GM23338 (cell line): ENCODE measurements at regions not wholly inside any gene's neighbourhood (a gene's known extent, or its start where the extent isn't known, plus 50 kb on each side); places are given as distances from the start of the nearest gene placed in this dataset.
A peak's percentile ranks its signal among the peaks of the same experiment; 100 is the strongest.

Experiments
- ATAC-seq: fragments of 200-7000 bp; cut with Tn5 transposase; 3 replicates; pipeline ENCODE4 v1.9.1; 2020
- DNase-seq: peaks from one replicate; pipeline ENCODE4 v3.0.0-alpha.2; 2015; ENCODE audit warnings: low spot score
- H2AFZ ChIP-seq: fragments of 200-600 bp; sonication (generic); 2 replicates; pipeline ENCODE4 v1.8.0; 2016; ENCODE audit warnings: antibody characterized with exemption, mild to moderate bottlenecking, moderate library complexity
- H3F3A ChIP-seq: fragments of 200-600 bp; sonication (generic); replicated peaks from 2 replicates; pipeline ENCODE4 v1.8.0; 2017; ENCODE audit warnings: antibody characterized with exemption, mixed run types, low read depth
- H3K27ac ChIP-seq: fragments of 200-600 bp; sonication (generic); 2 replicates; pipeline ENCODE4 v1.6.1; 2016; ENCODE audit warnings: low read depth
- H3K27me3 ChIP-seq: fragments of 200-600 bp; sonication (generic); 2 replicates; pipeline ENCODE4 v1.8.0; 2016; ENCODE audit warnings: mild to moderate bottlenecking, mixed run types, moderate library complexity; ENCODE audit not compliant: insufficient read depth
- H3K36me3 ChIP-seq: fragments of 200-600 bp; sonication (generic); 2 replicates; pipeline ENCODE4 v1.8.0; 2016; ENCODE audit warnings: mild to moderate bottlenecking; ENCODE audit not compliant: insufficient read depth
- H3K4me1 ChIP-seq: fragments of 200-600 bp; sonication (generic); 2 replicates; pipeline ENCODE4 v1.8.0; 2016; ENCODE audit warnings: mild to moderate bottlenecking, moderate library complexity; ENCODE audit not compliant: insufficient read depth
- H3K4me2 ChIP-seq: fragments of 200-600 bp; sonication (generic); 2 replicates; pipeline ENCODE4 v1.7.1; 2017; ENCODE audit warnings: mixed run types
- H3K4me3 ChIP-seq: fragments of 200-600 bp; sonication (generic); 2 replicates; pipeline ENCODE4 v1.6.1; 2016; ENCODE audit warnings: mixed run types
- H3K79me2 ChIP-seq: fragments of 200-600 bp; sonication (generic); replicated peaks from 2 replicates; pipeline ENCODE4 v1.8.0; 2017; ENCODE audit warnings: mild to moderate bottlenecking; ENCODE audit not compliant: insufficient read depth
- H3K9me2 ChIP-seq: fragments of 200-600 bp; sonication (generic); 2 replicates; pipeline ENCODE4 v1.8.0; 2017; ENCODE audit not compliant: insufficient read depth
- H4K20me1 ChIP-seq: fragments of 200-600 bp; sonication (generic); replicated peaks from 2 replicates; pipeline ENCODE4 v1.8.0; 2017; ENCODE audit warnings: mild to moderate bottlenecking; ENCODE audit not compliant: insufficient read depth
- H3K27ac Mint-ChIP-seq: 2 replicates; pipeline ENCODE4 v1.8.0; 2020; ENCODE audit warnings: inconsistent platforms, mild to moderate bottlenecking, moderate library complexity, mixed read lengths
- H3K27me3 Mint-ChIP-seq: 3 replicates; pipeline ENCODE4 v1.8.0; 2022; ENCODE audit warnings: low read depth, mild to moderate bottlenecking, moderate library complexity, mixed read lengths, inconsistent platforms; ENCODE audit not compliant: insufficient read depth, poor library complexity
- H3K36me3 Mint-ChIP-seq: 3 replicates; pipeline ENCODE4 v1.8.0; 2021; ENCODE audit warnings: low read depth, mild to moderate bottlenecking, inconsistent platforms, moderate library complexity, mixed read lengths
- H3K4me1 Mint-ChIP-seq: 3 replicates; pipeline ENCODE4 v1.8.0; 2020; ENCODE audit warnings: mild to moderate bottlenecking, inconsistent platforms, mixed read lengths
- H3K4me3 Mint-ChIP-seq: 3 replicates; pipeline ENCODE4 v1.8.0; 2021; ENCODE audit warnings: moderate library complexity, mild to moderate bottlenecking, inconsistent platforms, mixed read lengths
- H3K9me3 Mint-ChIP-seq: 3 replicates; pipeline ENCODE4 v1.8.0; 2020; ENCODE audit warnings: moderate library complexity, mild to moderate bottlenecking, inconsistent platforms, mixed read lengths
- CREB1 ChIP-seq: fragments of 250-450 bp; sonication (Bioruptor Pico); IDR thresholded peaks from 2 replicates; pipeline ENCODE4 v1.5.0; 2020; ENCODE audit warnings: low read depth, mild to moderate bottlenecking, moderate library complexity
- CTCF ChIP-seq, 2 experiments: fragments of 200-600 bp in 1 of 2; sonication (generic) in 1 of 2; conservative IDR thresholded peaks; 2 replicates each; pipeline versions ENCODE4 v1.5.1 to v1.6.1; 2016 to 2017; ENCODE audit warnings: antibody characterized with exemption in 2 of 2, low read depth in 2 of 2, mild to moderate bottlenecking in 2 of 2, moderate library complexity in 1 of 2
- EZH2 ChIP-seq: fragments of 200-600 bp; sonication (generic); IDR thresholded peaks from one replicate; pipeline ENCODE4 v1.8.0; 2017; ENCODE audit warnings: antibody characterized with exemption, mild to moderate bottlenecking, low read depth; ENCODE audit not compliant: unreplicated experiment
- EZH2phosphoT487 ChIP-seq: fragments of 200-600 bp; sonication (generic); IDR thresholded peaks from one replicate; pipeline ENCODE4 v1.8.1; 2018; ENCODE audit warnings: antibody characterized with exemption; ENCODE audit not compliant: unreplicated experiment
- JUNB ChIP-seq: IDR thresholded peaks from one replicate; pipeline ENCODE4 v1.6.1; 2016; ENCODE audit warnings: antibody characterized with exemption; ENCODE audit not compliant: unreplicated experiment
- NANOG ChIP-seq: IDR thresholded peaks from 2 replicates; pipeline ENCODE4 v1.6.1; 2016; ENCODE audit warnings: antibody characterized with exemption, borderline replicate concordance
- POLR2AphosphoS5 ChIP-seq: IDR thresholded peaks from 2 replicates; pipeline ENCODE4 v1.6.1; 2016; ENCODE audit warnings: antibody characterized with exemption, low read depth
- STAT1 ChIP-seq: IDR thresholded peaks from one replicate; pipeline ENCODE4 v1.6.1; 2016; ENCODE audit warnings: antibody characterized with exemption; ENCODE audit not compliant: unreplicated experiment
- ZNF114 ChIP-seq: fragments of 250-450 bp; sonication (Bioruptor Pico); IDR thresholded peaks from 2 replicates; pipeline ENCODE4 v1.5.0; 2020; ENCODE audit warnings: mild to moderate bottlenecking, moderate library complexity
- ZNF331 ChIP-seq: fragments of 250-450 bp; sonication (Bioruptor Pico); IDR thresholded peaks from 2 replicates; pipeline ENCODE4 v1.5.0; 2020; ENCODE audit warnings: low read depth, mild to moderate bottlenecking, moderate library complexity
- ZNF462 ChIP-seq: fragments of 250-450 bp; sonication (Bioruptor Pico); IDR thresholded peaks from 2 replicates; pipeline ENCODE4 v1.5.0; 2020; ENCODE audit warnings: mild to moderate bottlenecking, moderate library complexity
- TF ChIP-seq, protein P1 (sequence below): IDR thresholded peaks from 2 replicates; pipeline ENCODE4 v1.6.1; 2016; ENCODE audit warnings: antibody characterized with exemption
- TF ChIP-seq, protein P2 (sequence below): IDR thresholded peaks from one replicate; pipeline ENCODE4 v1.6.1; 2018; ENCODE audit warnings: antibody characterized with exemption; ENCODE audit not compliant: unreplicated experiment

- H3K27ac Mint-ChIP-seq = no peak overlapping the region
- Histone ChIP-seq H3K4me3 (no peak overlapping the region), H3K4me1 (no peaks in the 10 kb centered on the region), H4K20me1 (no peaks in the 10 kb centered on the region), H2AFZ (0 out of 2 replicates have a peak overlapping the region, but pooled peaks have one; percentile 11), H3K9me2 (peaks cover 2% of the 10 kb centered on the region), H3K27me3 (no peaks in the 10 kb centered on the region), H3K27ac (no peak overlapping the region), H3K79me2 (no peaks in the 10 kb centered on the region), H3F3A (no peaks in the 10 kb centered on the region), H3K36me3 (no peaks in the 10 kb centered on the region), H3K4me2 (no peak overlapping the region)
- no peaks in the 10 kb centered on the region; the same call in 2 of the 3 replicates for H3K4me1 Mint-ChIP-seq
- no peak for TF ChIP-seq NANOG
- no peak for TF ChIP-seq ZNF114
- TF ChIP-seq STAT1 = no peak
- TF ChIP-seq, protein P1, sequence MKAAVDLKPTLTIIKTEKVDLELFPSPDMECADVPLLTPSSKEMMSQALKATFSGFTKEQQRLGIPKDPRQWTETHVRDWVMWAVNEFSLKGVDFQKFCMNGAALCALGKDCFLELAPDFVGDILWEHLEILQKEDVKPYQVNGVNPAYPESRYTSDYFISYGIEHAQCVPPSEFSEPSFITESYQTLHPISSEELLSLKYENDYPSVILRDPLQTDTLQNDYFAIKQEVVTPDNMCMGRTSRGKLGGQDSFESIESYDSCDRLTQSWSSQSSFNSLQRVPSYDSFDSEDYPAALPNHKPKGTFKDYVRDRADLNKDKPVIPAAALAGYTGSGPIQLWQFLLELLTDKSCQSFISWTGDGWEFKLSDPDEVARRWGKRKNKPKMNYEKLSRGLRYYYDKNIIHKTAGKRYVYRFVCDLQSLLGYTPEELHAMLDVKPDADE = no peak
- no peak for TF ChIP-seq ZNF462 (CRISPR knock-in tag)
- no peak for TF ChIP-seq CREB1 (CRISPR knock-in tag)
- TF ChIP-seq ZNF331 = no peak
- no peak for TF ChIP-seq POLR2AphosphoS5
- TF ChIP-seq JUNB = no peak
- TF ChIP-seq EZH2 = no peak
- TF ChIP-seq, protein P2, sequence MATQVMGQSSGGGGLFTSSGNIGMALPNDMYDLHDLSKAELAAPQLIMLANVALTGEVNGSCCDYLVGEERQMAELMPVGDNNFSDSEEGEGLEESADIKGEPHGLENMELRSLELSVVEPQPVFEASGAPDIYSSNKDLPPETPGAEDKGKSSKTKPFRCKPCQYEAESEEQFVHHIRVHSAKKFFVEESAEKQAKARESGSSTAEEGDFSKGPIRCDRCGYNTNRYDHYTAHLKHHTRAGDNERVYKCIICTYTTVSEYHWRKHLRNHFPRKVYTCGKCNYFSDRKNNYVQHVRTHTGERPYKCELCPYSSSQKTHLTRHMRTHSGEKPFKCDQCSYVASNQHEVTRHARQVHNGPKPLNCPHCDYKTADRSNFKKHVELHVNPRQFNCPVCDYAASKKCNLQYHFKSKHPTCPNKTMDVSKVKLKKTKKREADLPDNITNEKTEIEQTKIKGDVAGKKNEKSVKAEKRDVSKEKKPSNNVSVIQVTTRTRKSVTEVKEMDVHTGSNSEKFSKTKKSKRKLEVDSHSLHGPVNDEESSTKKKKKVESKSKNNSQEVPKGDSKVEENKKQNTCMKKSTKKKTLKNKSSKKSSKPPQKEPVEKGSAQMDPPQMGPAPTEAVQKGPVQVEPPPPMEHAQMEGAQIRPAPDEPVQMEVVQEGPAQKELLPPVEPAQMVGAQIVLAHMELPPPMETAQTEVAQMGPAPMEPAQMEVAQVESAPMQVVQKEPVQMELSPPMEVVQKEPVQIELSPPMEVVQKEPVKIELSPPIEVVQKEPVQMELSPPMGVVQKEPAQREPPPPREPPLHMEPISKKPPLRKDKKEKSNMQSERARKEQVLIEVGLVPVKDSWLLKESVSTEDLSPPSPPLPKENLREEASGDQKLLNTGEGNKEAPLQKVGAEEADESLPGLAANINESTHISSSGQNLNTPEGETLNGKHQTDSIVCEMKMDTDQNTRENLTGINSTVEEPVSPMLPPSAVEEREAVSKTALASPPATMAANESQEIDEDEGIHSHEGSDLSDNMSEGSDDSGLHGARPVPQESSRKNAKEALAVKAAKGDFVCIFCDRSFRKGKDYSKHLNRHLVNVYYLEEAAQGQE = no peak
- no peak for TF ChIP-seq CTCF (conservative IDR thresholded peaks at IDR 0.05; ENCODE audit: low read depth in 2 of 2)
- no peak for TF ChIP-seq EZH2phosphoT487
- H3K4me3 Mint-ChIP-seq = no peak overlapping the region
- H3K9me3 Mint-ChIP-seq = peaks cover 15% of the 10 kb centered on the region; the same call in 2 of the 3 replicates
- no peaks in the 10 kb centered on the region for H3K27me3 Mint-ChIP-seq
- DNase-seq = no peak
- no peak for ATAC-seq
- H3K36me3 Mint-ChIP-seq = no peaks in the 10 kb centered on the region; the same call in 2 of the 3 replicates
These were observed 64.7 kb upstream of the PRLR start for GRCh38 chr5:35294976-35295375.
